ENCODE measurements at regions not wholly inside any gene's neighbourhood (a gene's known extent, or its start where the extent isn't known, plus 50 kb on each side); places are given as distances from the start of the nearest gene placed in this dataset.

GRCh38 chr14:81931828-81932227 is 398.2 kb upstream of the SEL1L start:
- H3F3A ChIP-seq (ENCODE audit: insufficient read depth, low read length, poor library complexity, severe bottlenecking) = peaks cover 2% of the 10 kb centered on the region
- TF ChIP-seq REST (IDR thresholded peaks at IDR 0.05; ENCODE audit: borderline replicate concordance) = peak; percentile 98
- TF ChIP-seq EZH2 (IDR thresholded peaks at IDR 0.05; ENCODE audit: borderline replicate concordance, insufficient read depth, low read length, poor library complexity, severe bottlenecking) = no peak
- no peak for TF ChIP-seq CTCF (IDR thresholded peaks at IDR 0.05; ENCODE audit: poor library complexity, severe bottlenecking)
- peak; percentile 43 for TF ChIP-seq POLR2AphosphoS5 (IDR thresholded peaks at IDR 0.05)
- no peak for TF ChIP-seq MXI1 (conservative IDR thresholded peaks at IDR 0.05; ENCODE audit: poor library complexity, severe bottlenecking)
- TF ChIP-seq EP300 (conservative IDR thresholded peaks at IDR 0.05; ENCODE audit: poor library complexity, severe bottlenecking) = peak; percentile 74
- H3K9me3 ChIP-seq (ENCODE audit: low read length) = no peaks in the 10 kb centered on the region
- no peak overlapping the region for H3K4me3 ChIP-seq (ENCODE audit: low read length)
- no peaks in the 10 kb centered on the region for H3K27me3 ChIP-seq (ENCODE audit: insufficient read depth, low read depth, low read length)
- H3K27ac ChIP-seq (ENCODE audit: low read length) = peak overlapping the region; percentile 57
- H3K79me2 ChIP-seq (replicated peaks; ENCODE audit: insufficient read depth, low read length) = no peaks in the 10 kb centered on the region
- no peak overlapping the region for H3K9ac ChIP-seq (ENCODE audit: low read length)
- H3K4me2 ChIP-seq (ENCODE audit: low read length) = no peak overlapping the region
- no peaks in the 10 kb centered on the region for H3K36me3 ChIP-seq (ENCODE audit: insufficient read depth, low read length)
- H4K20me1 ChIP-seq (ENCODE audit: insufficient read depth) = no peaks in the 10 kb centered on the region
- no peaks in the 10 kb centered on the region for H3K9me2 ChIP-seq (ENCODE audit: insufficient read depth, low read length)
- H2AFZ ChIP-seq (ENCODE audit: low read depth, low read length) = no peak overlapping the region

GRCh38 chr14:81936348-81936747 is 402.7 kb upstream of the SEL1L start:
- H3K36me3 ChIP-seq (ENCODE audit: insufficient read depth, low read length) = no peaks in the 10 kb centered on the region
- H3F3A ChIP-seq (ENCODE audit: insufficient read depth, low read length, poor library complexity, severe bottlenecking) = peaks cover 22% of the 10 kb centered on the region
- no peaks in the 10 kb centered on the region for H3K9me2 ChIP-seq (ENCODE audit: insufficient read depth, low read length)
- no peaks in the 10 kb centered on the region for H3K79me2 ChIP-seq (replicated peaks; ENCODE audit: insufficient read depth, low read length)
- H3K9me3 ChIP-seq (ENCODE audit: low read length) = peaks cover 3% of the 10 kb centered on the region
- H3K27me3 ChIP-seq (ENCODE audit: insufficient read depth, low read depth, low read length) = no peaks in the 10 kb centered on the region
- no peak overlapping the region for H3K4me2 ChIP-seq (ENCODE audit: low read length)
- no peaks in the 10 kb centered on the region for H4K20me1 ChIP-seq (ENCODE audit: insufficient read depth)
- TF ChIP-seq POLR2AphosphoS5 (IDR thresholded peaks at IDR 0.05) (peak; percentile 75), EZH2 (IDR thresholded peaks at IDR 0.05; ENCODE audit: borderline replicate concordance, insufficient read depth, low read length, poor library complexity, severe bottlenecking) (no peak), REST (IDR thresholded peaks at IDR 0.05; ENCODE audit: borderline replicate concordance) (peak; percentile 92), EP300 (conservative IDR thresholded peaks at IDR 0.05; ENCODE audit: poor library complexity, severe bottlenecking) (peak; percentile 68)
- no peak overlapping the region for H2AFZ ChIP-seq (ENCODE audit: low read depth, low read length)
- H3K27ac ChIP-seq (ENCODE audit: low read length) = peak overlapping the region; percentile 96
- H3K4me3 ChIP-seq (ENCODE audit: low read length) = no peak overlapping the region
- peak overlapping the region; percentile 36 for H3K9ac ChIP-seq (ENCODE audit: low read length)
